Osteoblast (primary cell): ENCODE measurements at regions not wholly inside any gene's neighbourhood (a gene's known extent, or its start where the extent isn't known, plus 50 kb on each side); places are given as distances from the start of the nearest gene placed in this dataset.

Experiments
- DNase-seq: peaks from one replicate; pipeline ENCODE4 v3.0.0; 2011; ENCODE audit warnings: low spot score, mixed read lengths; ENCODE audit not compliant: insufficient read length; ENCODE audit errors: missing footprints
- H2AFZ ChIP-seq: 2 replicates; pipeline ENCODE4 v1.6.0; 2011; ENCODE audit warnings: mild to moderate bottlenecking, low read length
- H3K27ac ChIP-seq: 2 replicates; pipeline ENCODE4 v1.5.1; 2011; ENCODE audit warnings: mild to moderate bottlenecking, low read depth, low read length, moderate library complexity
- H3K27me3 ChIP-seq: 2 replicates; pipeline ENCODE4 v1.6.0; 2012; ENCODE audit warnings: mild to moderate bottlenecking, control low read depth, inconsistent platforms, low read length, moderate library complexity; ENCODE audit not compliant: insufficient read depth
- H3K36me3 ChIP-seq: 2 replicates; pipeline ENCODE4 v1.5.1; 2011; ENCODE audit warnings: mild to moderate bottlenecking, low read length, control low read depth, moderate library complexity; ENCODE audit not compliant: insufficient read depth
- H3K4me1 ChIP-seq: 2 replicates; pipeline ENCODE4 v1.5.1; 2011; ENCODE audit warnings: mild to moderate bottlenecking, low read length, control low read depth, moderate library complexity; ENCODE audit not compliant: insufficient read depth
- H3K4me2 ChIP-seq: 2 replicates; pipeline ENCODE4 v1.6.0; 2011; ENCODE audit warnings: mild to moderate bottlenecking, low read length; ENCODE audit not compliant: insufficient read depth
- H3K4me3 ChIP-seq: fragments of 200-600 bp; sonication (generic); 3 replicates; pipeline ENCODE4 v1.5.1; 2012; ENCODE audit warnings: mild to moderate bottlenecking, low read length, inconsistent platforms; ENCODE audit not compliant: insufficient read depth
- H3K79me2 ChIP-seq: 2 replicates; pipeline ENCODE4 v1.6.0; 2012; ENCODE audit warnings: mild to moderate bottlenecking, low read length, control low read depth, inconsistent platforms; ENCODE audit not compliant: insufficient read depth
- H3K9me3 ChIP-seq: 2 replicates; pipeline ENCODE4 v1.5.1; 2011; ENCODE audit warnings: low read depth, low read length, control low read depth
- H4K20me1 ChIP-seq: 2 replicates; pipeline ENCODE4 v1.6.0; 2012; ENCODE audit warnings: mild to moderate bottlenecking, low read length, control low read depth; ENCODE audit not compliant: insufficient read depth
- CTCF ChIP-seq: IDR thresholded peaks from 2 replicates; pipeline ENCODE4 v1.5.1; 2011; ENCODE audit warnings: mild to moderate bottlenecking, low read depth, low read length, moderate library complexity; ENCODE audit errors: extremely low read depth

GRCh38 chr1:34695580-34695979, 59.3 kb upstream of the GJB5 start:
- H4K20me1 ChIP-seq: no peaks in the 10 kb centered on the region
- H3K27ac ChIP-seq: no peak overlapping the region
- H3K27me3 ChIP-seq: no peaks in the 10 kb centered on the region
- no peak overlapping the region for H3K4me2 ChIP-seq
- no peak for TF ChIP-seq CTCF
- no peak overlapping the region for H2AFZ ChIP-seq
- no peak overlapping the region for H3K4me3 ChIP-seq
- no peaks in the 10 kb centered on the region for H3K79me2 ChIP-seq
- no peak for DNase-seq
- no peaks in the 10 kb centered on the region for H3K9me3 ChIP-seq
- H3K36me3 ChIP-seq: no peaks in the 10 kb centered on the region
- H3K4me1 ChIP-seq: no peaks in the 10 kb centered on the region

GRCh38 chr1:34696230-34696629, 58.6 kb upstream of the GJB5 start:
- TF ChIP-seq CTCF: no peak
- Histone ChIP-seq H3K27ac (no peak overlapping the region), H4K20me1 (no peaks in the 10 kb centered on the region), H3K4me3 (no peak overlapping the region), H3K36me3 (no peaks in the 10 kb centered on the region), H3K4me1 (no peaks in the 10 kb centered on the region), H3K79me2 (no peaks in the 10 kb centered on the region), H3K9me3 (no peaks in the 10 kb centered on the region), H2AFZ (no peak overlapping the region), H3K4me2 (no peak overlapping the region), H3K27me3 (no peaks in the 10 kb centered on the region)
- DNase-seq: no peak

GRCh38 chr1:34696981-34697380, 57.9 kb upstream of the GJB5 start:
- Histone ChIP-seq H3K4me1 (no peaks in the 10 kb centered on the region), H3K4me3 (no peak overlapping the region), H3K79me2 (no peaks in the 10 kb centered on the region), H3K27me3 (no peaks in the 10 kb centered on the region), H3K36me3 (no peaks in the 10 kb centered on the region), H2AFZ (no peak overlapping the region), H3K4me2 (no peak overlapping the region), H3K27ac (no peak overlapping the region), H4K20me1 (no peaks in the 10 kb centered on the region), H3K9me3 (no peaks in the 10 kb centered on the region)
- TF ChIP-seq CTCF: no peak
- DNase-seq: no peak

- H3K4me2 ChIP-seq: no peak overlapping the region
- H3K36me3 ChIP-seq: no peaks in the 10 kb centered on the region
- no peaks in the 10 kb centered on the region for H3K27me3 ChIP-seq
- H4K20me1 ChIP-seq: no peaks in the 10 kb centered on the region
- H3K4me1 ChIP-seq: no peaks in the 10 kb centered on the region
- no peak for TF ChIP-seq CTCF
- H3K4me3 ChIP-seq: no peak overlapping the region
- H2AFZ ChIP-seq: no peak overlapping the region
- no peak overlapping the region for H3K27ac ChIP-seq
- no peak for DNase-seq
- H3K9me3 ChIP-seq: no peaks in the 10 kb centered on the region
- no peaks in the 10 kb centered on the region for H3K79me2 ChIP-seq
Observed at GRCh38 chr1:34697818-34698217, 57.0 kb upstream of the GJB5 start.
